ENCODE measurements at regions not wholly inside any gene's neighbourhood (a gene's known extent, or its start where the extent isn't known, plus 50 kb on each side); places are given as distances from the start of the nearest gene placed in this dataset.

DNA sequence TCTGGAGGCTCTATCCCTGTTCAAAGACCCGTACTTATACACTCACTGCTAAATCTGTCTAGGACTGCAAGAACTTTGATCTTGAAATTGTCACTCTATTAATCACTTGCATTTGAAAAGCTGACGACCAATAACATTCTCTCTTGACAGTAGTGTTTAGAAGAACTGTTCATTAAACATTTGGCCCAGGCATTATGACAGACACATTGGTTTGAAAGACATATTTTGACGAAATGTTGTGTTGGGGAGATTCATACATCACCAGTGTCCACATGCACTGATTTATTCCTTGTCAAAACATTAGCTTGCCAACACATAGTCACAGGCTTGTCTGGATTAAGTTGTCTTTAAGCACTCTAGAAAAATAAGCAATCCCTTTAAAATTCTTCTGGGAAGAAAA, 951.3 kb downstream of the ADGRL2 start:
- Mint-ChIP-seq H3K4me3 (no peak overlapping the region), H3K36me3 (no peaks in the 10 kb centered on the region), H3K27me3 (ENCODE audit: low read depth) (no peaks in the 10 kb centered on the region), H3K9me3 (peaks cover 4% of the 10 kb centered on the region), H3K4me1 (no peaks in the 10 kb centered on the region), H3K27ac (no peak overlapping the region)
- TF ChIP-seq, protein P1, sequence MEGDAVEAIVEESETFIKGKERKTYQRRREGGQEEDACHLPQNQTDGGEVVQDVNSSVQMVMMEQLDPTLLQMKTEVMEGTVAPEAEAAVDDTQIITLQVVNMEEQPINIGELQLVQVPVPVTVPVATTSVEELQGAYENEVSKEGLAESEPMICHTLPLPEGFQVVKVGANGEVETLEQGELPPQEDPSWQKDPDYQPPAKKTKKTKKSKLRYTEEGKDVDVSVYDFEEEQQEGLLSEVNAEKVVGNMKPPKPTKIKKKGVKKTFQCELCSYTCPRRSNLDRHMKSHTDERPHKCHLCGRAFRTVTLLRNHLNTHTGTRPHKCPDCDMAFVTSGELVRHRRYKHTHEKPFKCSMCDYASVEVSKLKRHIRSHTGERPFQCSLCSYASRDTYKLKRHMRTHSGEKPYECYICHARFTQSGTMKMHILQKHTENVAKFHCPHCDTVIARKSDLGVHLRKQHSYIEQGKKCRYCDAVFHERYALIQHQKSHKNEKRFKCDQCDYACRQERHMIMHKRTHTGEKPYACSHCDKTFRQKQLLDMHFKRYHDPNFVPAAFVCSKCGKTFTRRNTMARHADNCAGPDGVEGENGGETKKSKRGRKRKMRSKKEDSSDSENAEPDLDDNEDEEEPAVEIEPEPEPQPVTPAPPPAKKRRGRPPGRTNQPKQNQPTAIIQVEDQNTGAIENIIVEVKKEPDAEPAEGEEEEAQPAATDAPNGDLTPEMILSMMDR (IDR thresholded peaks at IDR 0.05; ENCODE audit: unreplicated experiment): no peak
- DNase-seq (ENCODE audit: low spot score in 2 of 2, unreplicated experiment in 2 of 2): no peak

DNA sequence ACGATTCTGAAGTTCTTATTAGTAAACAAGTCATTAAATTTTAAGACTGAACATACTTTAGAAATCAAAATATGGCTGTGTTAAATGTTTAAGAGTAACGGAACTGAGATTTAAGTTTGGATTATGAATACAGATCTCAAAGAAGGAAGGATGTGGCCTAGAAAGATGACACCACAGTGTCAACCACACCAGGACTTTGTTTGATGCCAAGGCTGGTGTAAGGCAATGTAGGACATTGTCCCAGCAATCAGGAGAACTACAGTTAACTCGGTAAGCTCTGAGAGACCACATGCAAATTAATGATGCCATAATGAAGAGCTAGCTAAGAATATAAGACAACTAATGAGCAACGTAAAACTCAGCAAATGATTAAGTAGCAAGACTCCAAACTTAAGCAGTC, 932.9 kb downstream of the ADGRL2 start:
- Mint-ChIP-seq H3K4me3 (no peak overlapping the region), H3K36me3 (peaks cover 19% of the 10 kb centered on the region), H3K27me3 (ENCODE audit: low read depth) (no peaks in the 10 kb centered on the region), H3K9me3 (peaks cover 49% of the 10 kb centered on the region), H3K27ac (no peak overlapping the region), H3K4me1 (no peaks in the 10 kb centered on the region)
- no peak for DNase-seq (ENCODE audit: low spot score in 2 of 2, unreplicated experiment in 2 of 2)
- TF ChIP-seq, protein P1 (IDR thresholded peaks at IDR 0.05; ENCODE audit: unreplicated experiment): no peak

DNA sequence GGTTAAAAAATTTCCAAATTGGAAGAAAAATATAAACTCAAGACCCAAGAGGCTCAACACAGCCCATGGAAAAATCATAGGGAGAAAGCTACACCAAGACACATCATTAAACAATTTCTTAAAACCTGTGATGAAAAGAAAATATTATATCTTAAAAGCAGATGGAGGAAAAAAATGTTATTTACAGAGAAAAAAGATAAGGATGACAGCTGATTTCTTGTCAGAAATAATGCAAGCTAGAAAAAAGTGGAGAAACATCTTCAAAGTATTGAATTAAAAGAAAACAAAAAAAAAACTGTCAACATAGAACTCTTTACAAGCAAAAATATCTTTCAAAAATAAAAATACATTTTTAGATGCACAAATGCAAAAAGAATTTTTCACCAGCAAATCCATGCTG, 930.5 kb downstream of the ADGRL2 start:
- no peak for DNase-seq (ENCODE audit: low spot score in 2 of 2, unreplicated experiment in 2 of 2)
- Mint-ChIP-seq H3K27ac (no peak overlapping the region), H3K4me1 (no peaks in the 10 kb centered on the region), H3K4me3 (no peak overlapping the region), H3K9me3 (peaks cover 45% of the 10 kb centered on the region), H3K27me3 (ENCODE audit: low read depth) (no peaks in the 10 kb centered on the region), H3K36me3 (peaks cover 19% of the 10 kb centered on the region)
- TF ChIP-seq, protein P1 (IDR thresholded peaks at IDR 0.05; ENCODE audit: unreplicated experiment): no peak

DNA sequence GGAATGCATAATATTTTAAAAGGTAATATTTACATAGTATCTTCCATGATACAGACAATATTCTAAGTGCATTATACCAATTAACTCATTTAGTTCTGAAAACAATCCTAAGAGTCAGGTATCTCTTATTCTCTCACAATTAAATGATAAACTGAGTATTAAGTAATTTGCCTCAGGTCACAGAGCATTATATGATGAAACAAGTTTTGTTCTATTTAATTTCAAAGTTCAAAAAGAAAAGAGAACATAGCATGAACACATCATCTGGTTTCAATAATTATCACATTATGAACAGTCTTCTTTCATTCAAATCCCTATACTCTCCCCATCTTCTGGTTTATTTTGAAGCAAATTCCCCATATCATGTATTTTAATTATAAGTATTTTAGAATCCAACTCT, 927.5 kb downstream of the ADGRL2 start:
- TF ChIP-seq, protein P1 (IDR thresholded peaks at IDR 0.05; ENCODE audit: unreplicated experiment): no peak
- DNase-seq (ENCODE audit: low spot score in 2 of 2, unreplicated experiment in 2 of 2): no peak
- Mint-ChIP-seq H3K4me3 (no peak overlapping the region), H3K4me1 (no peaks in the 10 kb centered on the region), H3K27ac (no peak overlapping the region), H3K9me3 (peaks cover 43% of the 10 kb centered on the region), H3K36me3 (peaks cover 17% of the 10 kb centered on the region), H3K27me3 (ENCODE audit: low read depth) (no peaks in the 10 kb centered on the region)

DNA sequence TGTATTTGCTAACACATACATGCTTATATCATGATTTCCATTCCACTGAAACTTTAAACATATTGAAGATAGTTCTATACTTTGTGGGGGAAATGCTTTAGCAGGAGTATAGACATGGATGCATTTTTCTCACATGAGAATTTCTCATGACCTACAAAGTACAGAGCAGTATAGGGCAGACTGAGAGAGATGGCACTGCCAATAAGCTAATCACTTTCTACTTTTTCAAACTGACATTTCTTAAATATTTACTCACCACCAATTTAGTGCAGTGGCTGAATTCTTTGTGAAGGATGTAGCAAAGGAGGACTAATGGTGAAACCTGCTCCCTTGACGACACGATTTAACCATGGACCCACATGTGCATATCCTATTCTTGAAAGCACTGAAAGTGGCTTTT, 923.5 kb downstream of the ADGRL2 start:
- Mint-ChIP-seq H3K9me3 (peaks cover 47% of the 10 kb centered on the region), H3K27ac (no peak overlapping the region), H3K4me3 (no peak overlapping the region), H3K36me3 (peaks cover 5% of the 10 kb centered on the region), H3K27me3 (ENCODE audit: low read depth) (no peaks in the 10 kb centered on the region), H3K4me1 (no peaks in the 10 kb centered on the region)
- TF ChIP-seq, protein P1 (IDR thresholded peaks at IDR 0.05; ENCODE audit: unreplicated experiment): no peak
- DNase-seq (ENCODE audit: low spot score in 2 of 2, unreplicated experiment in 2 of 2): no peak

DNA sequence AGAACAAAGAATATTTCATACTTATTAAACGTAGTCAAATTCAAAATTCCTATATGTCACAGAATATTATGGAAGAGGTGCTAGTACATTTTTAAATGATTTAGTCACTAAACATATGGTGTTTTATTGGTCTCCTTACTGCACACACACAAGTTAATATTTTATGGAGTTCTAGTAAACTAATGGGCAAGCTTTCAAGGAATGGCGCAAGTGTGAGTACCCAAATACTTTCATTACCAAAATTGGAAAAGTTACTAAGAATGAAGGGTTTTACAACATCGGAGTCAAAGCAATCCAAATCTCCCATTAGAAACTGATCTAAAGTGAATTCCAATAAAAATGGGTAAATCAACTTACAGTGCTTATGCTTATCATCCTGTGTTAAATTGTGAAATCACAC, 921.9 kb downstream of the ADGRL2 start:
- Mint-ChIP-seq H3K27ac (no peak overlapping the region), H3K4me3 (no peak overlapping the region), H3K4me1 (no peaks in the 10 kb centered on the region), H3K27me3 (ENCODE audit: low read depth) (no peaks in the 10 kb centered on the region), H3K9me3 (peaks cover 42% of the 10 kb centered on the region), H3K36me3 (peaks cover 5% of the 10 kb centered on the region)
- TF ChIP-seq, protein P1 (IDR thresholded peaks at IDR 0.05; ENCODE audit: unreplicated experiment): no peak
- DNase-seq (ENCODE audit: low spot score in 2 of 2, unreplicated experiment in 2 of 2): no peak
